PC-9 (cell line): ENCODE measurements at regions not wholly inside any gene's neighbourhood (a gene's known extent, or its start where the extent isn't known, plus 50 kb on each side); places are given as distances from the start of the nearest gene placed in this dataset.

ENCODE experiments used
- CTCF ChIP-seq: fragments of 200-600 bp; sonication (generic); conservative IDR thresholded peaks from 2 replicates; pipeline ENCODE4 v1.6.1; 2017; ENCODE audit warnings: mixed run types, antibody characterized with exemption, mild to moderate bottlenecking, moderate library complexity
- EZH2 ChIP-seq: fragments of 200-600 bp; sonication (generic); IDR thresholded peaks from 2 replicates; pipeline ENCODE4 v1.8.0; 2017; ENCODE audit warnings: antibody characterized with exemption, low read depth

- TF ChIP-seq CTCF: no peak
- TF ChIP-seq EZH2: no peak
Observed at GRCh38 chr13:99131410-99131809, 69.2 kb upstream of the UBAC2 start.
